DMS 273 (cell line): ENCODE measurements at regions not wholly inside any gene's neighbourhood (a gene's known extent, or its start where the extent isn't known, plus 50 kb on each side); places are given as distances from the start of the nearest gene placed in this dataset.

Experiments used
- DNase-seq: peaks from one replicate; lab custom pipeline; 2025; ENCODE audit not compliant: unreplicated experiment; lab: John Stamatoyannopoulos, UW

DNA sequence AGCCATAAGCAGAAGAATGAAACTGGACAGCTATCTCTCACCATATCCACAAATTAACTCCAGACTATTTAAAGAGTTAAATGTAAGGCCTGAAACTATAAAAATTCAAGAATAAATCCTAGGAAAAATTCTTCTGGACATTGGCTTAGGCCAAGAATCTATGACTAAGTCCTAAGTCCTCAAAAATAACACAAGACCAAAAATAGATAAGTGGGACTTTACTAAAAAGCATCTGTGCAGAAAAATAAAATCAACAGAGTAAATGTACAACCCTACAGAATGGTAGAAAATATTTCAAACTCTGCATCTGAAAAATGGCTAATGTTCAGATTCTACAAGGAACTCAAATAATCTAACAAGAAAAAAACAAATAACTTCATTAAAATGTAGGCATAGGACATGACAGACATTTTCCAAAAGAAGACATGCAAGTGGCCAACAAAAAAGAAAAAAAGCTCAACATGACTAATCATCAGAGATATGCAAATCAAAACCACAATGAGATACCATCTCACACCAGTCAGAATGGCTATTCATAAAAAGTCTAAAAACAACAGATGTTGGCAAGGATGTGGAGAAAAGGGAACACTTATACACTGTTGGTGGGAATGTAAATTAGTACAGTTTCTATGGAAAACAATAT lies 61.0 kb upstream of the PPFIA2 start:
- peak; percentile 28 for DNase-seq

DNA sequence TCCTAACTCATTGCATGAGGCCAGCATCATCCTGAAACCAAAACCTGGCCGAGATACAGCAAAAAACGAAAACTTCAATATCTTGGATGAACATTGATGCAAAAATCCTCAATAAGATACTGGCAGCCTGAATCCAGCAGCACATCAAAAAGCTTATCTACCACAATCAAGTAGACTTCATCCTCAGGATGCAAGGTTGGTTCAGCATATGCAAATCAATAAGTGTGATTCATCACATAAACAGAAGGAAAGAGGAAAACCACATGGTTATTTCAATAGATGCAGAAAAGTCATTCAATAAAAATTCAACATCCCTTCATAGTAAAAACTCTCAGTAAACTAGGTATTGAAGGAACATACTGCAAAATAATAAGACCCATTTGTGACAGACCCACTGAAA lies 56.5 kb upstream of the PPFIA2 start:
- DNase-seq: no peak

DNA sequence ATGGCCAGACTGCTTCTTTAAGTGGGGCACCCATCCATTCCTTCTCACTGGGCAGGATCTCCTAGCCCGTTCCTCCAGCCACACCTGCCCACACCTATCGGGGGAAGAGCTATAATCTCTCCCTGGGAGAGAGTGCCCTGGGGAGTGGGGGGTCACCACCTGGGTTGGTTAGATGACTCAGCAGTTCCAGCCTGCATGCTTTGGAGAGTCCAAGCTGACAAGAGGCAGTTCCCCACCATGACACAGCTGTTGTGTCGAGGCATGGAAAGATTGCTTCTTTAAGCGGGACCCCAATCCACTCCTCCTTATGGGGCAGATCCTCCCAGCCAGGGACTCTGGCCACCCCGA lies 52.6 kb upstream of the PPFIA2 start:
- no peak for DNase-seq

DNA sequence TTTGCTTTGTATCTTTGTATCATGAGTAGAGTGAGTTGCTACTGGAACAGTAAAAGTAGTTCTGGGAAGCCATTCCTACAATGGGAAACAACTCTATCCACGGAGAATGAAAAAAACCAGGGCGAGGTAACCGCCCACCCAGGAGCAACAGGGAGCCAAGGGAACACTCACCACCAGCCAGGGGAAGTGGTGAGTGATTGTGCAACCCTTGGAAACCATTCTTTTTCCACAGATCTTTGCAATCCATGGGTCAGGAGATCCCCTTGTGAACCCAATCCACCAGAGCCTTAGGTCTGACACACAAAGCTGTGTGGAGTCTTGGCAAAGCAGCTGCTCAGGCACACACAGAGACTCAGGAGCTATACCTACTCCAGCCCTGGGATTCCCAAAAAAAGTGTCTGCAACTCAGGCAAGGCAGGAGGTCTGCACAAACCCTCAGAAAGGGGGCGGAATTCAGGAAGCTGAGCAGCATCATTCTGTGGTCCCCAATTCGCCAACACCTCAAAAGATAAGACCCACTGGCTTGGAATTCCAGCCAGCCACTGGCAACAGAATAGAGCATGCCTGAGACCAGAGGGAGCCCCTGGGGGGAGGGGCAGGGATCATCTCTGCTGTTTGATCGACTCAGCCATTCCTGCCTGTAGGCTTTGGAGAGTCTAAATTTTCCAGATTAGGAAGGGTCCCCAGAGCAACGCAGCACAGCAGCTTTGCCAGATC lies 52.1 kb upstream of the PPFIA2 start:
- DNase-seq: no peak

DNA sequence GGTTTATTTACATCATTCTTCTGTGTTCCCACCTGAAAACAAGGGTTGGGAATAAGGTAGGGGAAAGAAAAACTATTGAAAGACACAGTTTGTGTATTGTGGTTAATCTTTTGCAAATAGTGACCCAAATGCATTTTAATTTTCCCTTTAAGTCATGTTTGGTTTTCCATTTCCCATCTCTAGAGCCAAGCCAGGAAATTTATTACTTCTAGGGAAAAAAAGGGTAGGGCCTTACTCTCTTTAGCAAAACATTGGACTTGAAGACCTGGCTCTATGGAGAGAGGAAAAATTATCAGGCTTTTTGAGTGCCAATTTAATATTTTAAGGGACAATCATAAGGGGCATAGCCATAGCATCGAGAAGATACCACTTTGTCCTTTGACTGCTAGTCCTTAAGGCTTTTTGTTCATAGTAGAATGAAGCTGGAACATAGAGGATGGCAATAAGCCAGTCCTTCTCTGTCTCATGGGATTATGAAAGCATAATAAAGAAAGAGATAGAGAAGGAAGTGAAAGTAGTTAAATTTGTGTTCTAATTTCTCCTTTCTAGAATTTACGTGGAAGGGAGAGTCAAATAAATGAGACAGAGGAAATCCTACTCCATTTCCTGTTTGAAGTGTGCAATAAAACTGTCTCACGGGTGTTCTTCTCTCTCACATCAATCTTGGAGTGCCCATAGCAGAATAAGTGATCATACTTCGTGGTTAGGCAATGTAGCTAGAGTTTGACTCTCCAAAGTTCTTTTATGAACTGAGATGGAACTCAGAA lies 50.9 kb upstream of the PPFIA2 start:
- no peak for DNase-seq

DNA sequence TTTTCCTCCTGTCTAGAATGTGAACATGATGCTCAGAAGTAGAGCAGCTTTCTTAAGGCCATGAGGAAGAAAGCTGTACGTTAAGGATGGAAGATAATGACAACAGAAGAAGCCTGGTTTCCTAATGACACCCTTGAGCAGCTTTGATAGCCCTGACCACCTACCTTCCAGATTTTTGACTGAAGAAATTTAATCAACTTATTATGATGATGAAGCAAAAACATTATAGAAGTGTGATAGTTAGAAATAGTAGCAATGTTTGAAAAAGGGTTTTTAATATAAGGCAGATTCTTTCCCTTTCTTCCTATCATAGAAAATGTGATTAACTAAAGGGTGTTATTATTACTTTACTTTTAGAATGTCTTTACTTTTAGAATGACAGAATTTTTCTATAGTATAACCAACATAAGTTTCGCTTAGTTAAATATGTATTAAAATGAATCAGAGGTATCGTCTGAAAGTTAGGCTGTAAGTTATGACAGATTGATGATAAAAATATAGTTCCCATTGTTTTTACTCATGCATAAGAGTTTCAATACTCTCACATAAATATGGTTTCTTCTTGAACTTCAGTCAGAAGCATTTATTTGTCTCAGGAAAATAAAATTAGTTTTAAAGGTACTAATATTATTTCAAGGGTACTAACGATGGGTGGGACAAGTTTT lies 50.1 kb upstream of the PPFIA2 start:
- DNase-seq: no peak
